ENCODE measurements at regions not wholly inside any gene's neighbourhood (a gene's known extent, or its start where the extent isn't known, plus 50 kb on each side); places are given as distances from the start of the nearest gene placed in this dataset.

DNA sequence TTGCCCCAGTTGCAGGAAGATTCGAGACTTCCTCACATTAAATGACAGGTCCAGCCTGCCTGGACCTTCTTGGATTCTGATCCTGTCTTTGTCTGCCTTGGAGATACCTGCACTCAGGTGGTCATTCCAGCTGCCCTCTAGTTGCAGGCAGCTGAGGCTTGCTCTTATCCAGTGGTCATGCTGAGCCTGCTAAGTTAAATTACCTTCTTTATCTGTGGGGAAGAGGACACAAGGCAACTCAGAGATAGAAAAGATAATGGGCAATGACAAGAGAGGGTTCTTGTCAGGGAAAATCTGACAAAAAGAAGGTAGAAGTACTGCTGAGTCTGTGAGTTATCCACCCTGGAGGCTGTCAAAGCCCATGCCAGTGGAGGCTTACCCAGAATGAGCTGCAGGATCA, 401.4 kb downstream of the MID1IP1 start:
- H3K9me3 ChIP-seq (ENCODE audit: insufficient read depth, low read depth, low read length) = no peaks in the 10 kb centered on the region
- no peaks in the 10 kb centered on the region for H3K27me3 ChIP-seq (ENCODE audit: insufficient read depth, low read length)
- H3K9ac ChIP-seq (ENCODE audit: low read depth, low read length) = no peak overlapping the region
- WGBS = 84% methylated on average over 1 of the region's 1 CpG
- H3K4me1 ChIP-seq (ENCODE audit: insufficient read depth, low read length) = no peaks in the 10 kb centered on the region
- no peaks in the 10 kb centered on the region for H3K36me3 ChIP-seq (ENCODE audit: insufficient read depth, low read length)
- H3K27ac ChIP-seq (ENCODE audit: low read depth, low read length) = no peak overlapping the region
- no peak overlapping the region for H3K4me3 ChIP-seq (ENCODE audit: low read length)

DNA sequence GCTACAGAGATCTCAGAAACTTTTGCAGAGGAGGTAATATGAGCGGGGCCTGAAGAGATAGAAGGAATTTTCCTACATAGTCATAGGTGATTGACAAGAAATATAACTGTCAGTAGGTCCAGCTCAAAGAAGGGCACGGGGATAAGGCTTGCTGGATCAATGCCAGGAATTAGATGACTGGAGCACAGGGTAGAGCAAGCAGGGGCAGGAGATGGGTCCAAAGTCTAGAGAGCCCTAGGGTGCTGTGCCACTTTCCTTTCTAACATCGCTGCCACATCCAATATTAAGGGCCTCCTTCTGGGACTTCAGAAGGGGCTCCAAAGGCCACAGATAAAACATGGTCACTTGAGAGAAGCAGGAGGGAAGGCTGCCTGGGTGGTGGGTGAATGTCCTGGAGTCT, 402.2 kb downstream of the MID1IP1 start:
- Histone ChIP-seq H3K27me3 (ENCODE audit: insufficient read depth, low read length) (no peaks in the 10 kb centered on the region), H3K36me3 (ENCODE audit: insufficient read depth, low read length) (no peaks in the 10 kb centered on the region), H3K4me1 (ENCODE audit: insufficient read depth, low read length) (no peaks in the 10 kb centered on the region), H3K9ac (ENCODE audit: low read depth, low read length) (no peak overlapping the region), H3K4me3 (ENCODE audit: low read length) (no peak overlapping the region), H3K9me3 (ENCODE audit: insufficient read depth, low read depth, low read length) (no peaks in the 10 kb centered on the region), H3K27ac (ENCODE audit: low read depth, low read length) (no peak overlapping the region)
- 98% methylated on average over 2 of the region's 3 CpGs for WGBS

DNA sequence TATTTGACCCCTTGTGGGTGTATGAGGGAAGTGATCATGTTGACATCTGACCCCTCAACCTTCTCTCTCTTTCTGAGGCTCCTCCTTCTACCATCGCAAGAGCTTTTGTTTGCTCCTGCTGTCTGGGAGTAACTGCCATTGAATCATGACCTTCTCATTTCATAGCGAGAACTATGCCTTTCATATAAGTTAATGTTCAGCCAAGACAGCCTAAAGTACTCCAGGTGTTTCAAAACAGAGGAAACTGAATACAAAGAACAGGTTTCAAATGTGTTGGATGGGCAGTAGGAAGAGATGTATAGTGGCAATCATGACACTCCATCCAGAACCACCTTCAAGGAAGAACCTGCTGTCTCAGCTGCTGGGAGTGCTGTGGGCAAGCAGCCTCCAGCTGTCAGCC, 403.1 kb downstream of the MID1IP1 start:
- no peaks in the 10 kb centered on the region for H3K27me3 ChIP-seq (ENCODE audit: insufficient read depth, low read length)
- no peak overlapping the region for H3K9ac ChIP-seq (ENCODE audit: low read depth, low read length)
- no peaks in the 10 kb centered on the region for H3K9me3 ChIP-seq (ENCODE audit: insufficient read depth, low read depth, low read length)
- no peak overlapping the region for H3K27ac ChIP-seq (ENCODE audit: low read depth, low read length)
- H3K4me3 ChIP-seq (ENCODE audit: low read length) = no peak overlapping the region
- 97% methylated on average over 2 of the region's 2 CpGs for WGBS
- no peaks in the 10 kb centered on the region for H3K4me1 ChIP-seq (ENCODE audit: insufficient read depth, low read length)
- H3K36me3 ChIP-seq (ENCODE audit: insufficient read depth, low read length) = no peaks in the 10 kb centered on the region

DNA sequence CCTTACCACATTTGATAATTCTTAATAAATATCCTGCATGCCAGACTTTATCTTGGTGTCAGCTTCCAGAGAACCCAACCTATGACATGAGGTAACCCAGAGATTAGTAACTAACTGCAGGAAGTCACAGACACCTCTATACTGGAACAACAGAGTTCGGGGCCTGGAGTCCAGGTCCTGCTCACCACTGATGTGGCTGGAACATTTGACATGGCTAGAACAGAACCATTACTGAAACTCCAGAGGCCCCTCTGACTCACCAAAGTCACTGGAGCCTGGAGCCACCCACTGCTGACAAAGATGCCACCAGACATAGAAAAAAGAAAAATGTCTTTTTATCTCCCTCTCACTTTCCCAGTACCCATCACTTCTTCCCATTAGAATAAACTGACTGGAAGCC, 403.7 kb downstream of the MID1IP1 start:
- Histone ChIP-seq H3K36me3 (ENCODE audit: insufficient read depth, low read length) (no peaks in the 10 kb centered on the region), H3K9ac (ENCODE audit: low read depth, low read length) (no peak overlapping the region), H3K4me3 (ENCODE audit: low read length) (no peak overlapping the region), H3K9me3 (ENCODE audit: insufficient read depth, low read depth, low read length) (no peaks in the 10 kb centered on the region), H3K4me1 (ENCODE audit: insufficient read depth, low read length) (no peaks in the 10 kb centered on the region), H3K27ac (ENCODE audit: low read depth, low read length) (no peak overlapping the region), H3K27me3 (ENCODE audit: insufficient read depth, low read length) (no peaks in the 10 kb centered on the region)
- whole genome bisulfite sequencing = 91% methylated on average over 1 of the region's 1 CpG

DNA sequence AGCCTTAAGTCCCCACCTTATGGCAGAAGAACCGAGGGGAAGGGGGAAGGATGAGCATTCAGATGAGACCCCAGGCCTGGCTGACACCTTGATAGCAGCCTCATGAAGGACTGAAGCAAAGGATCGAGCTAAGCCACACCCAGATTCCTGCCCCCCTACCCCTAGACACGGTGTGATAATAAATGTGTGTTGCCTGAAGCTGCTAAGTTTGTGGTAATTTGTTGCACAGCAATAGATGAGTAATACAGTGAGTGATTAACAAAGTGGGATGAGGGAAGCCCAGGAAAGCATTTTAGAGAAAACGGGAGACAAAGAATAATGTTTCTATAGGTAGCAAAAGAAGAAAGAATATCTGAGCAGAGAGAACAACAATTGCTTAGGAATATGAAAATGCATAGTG, 404.2 kb downstream of the MID1IP1 start:
- Histone ChIP-seq H3K9me3 (ENCODE audit: insufficient read depth, low read depth, low read length) (no peaks in the 10 kb centered on the region), H3K4me3 (ENCODE audit: low read length) (no peak overlapping the region), H3K4me1 (ENCODE audit: insufficient read depth, low read length) (no peaks in the 10 kb centered on the region), H3K27ac (ENCODE audit: low read depth, low read length) (no peak overlapping the region), H3K36me3 (ENCODE audit: insufficient read depth, low read length) (no peaks in the 10 kb centered on the region), H3K9ac (ENCODE audit: low read depth, low read length) (no peak overlapping the region), H3K27me3 (ENCODE audit: insufficient read depth, low read length) (no peaks in the 10 kb centered on the region)
- WGBS = 71% methylated on average over 2 of the region's 4 CpGs

DNA sequence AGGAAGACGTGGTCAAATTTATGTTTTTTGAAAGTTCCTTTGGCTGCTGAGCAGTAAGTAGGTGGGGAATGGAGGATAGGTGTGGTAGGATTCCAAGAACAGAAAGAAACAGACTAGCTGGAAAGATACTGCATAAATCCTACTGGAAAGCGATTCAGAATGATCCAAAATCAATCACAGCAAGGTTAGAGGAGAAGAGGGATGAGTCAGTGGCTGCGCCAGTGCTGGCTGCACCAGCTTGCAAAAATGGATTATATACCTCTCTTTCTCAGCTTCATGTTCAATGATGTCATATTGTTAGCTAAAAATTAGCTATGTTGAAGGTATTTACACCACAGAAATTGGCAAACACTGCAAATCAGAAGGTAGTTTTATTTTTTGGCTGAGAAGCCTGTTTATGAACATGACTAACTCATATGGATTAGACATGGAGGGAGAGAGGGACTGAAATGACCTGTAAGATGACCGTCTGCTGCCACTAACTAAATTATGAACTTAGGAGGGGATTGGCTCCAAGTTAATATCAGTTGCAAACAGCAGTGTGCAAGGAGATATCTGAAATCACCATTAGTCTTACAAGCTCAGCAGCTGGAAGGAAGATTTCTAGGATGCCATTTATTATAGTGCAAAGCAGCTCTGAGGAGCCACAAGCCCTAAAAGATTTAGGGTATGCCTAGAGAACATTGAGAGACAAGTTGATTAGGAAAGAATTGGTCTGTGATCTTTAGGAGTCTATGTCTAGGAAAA, 405.3 kb downstream of the MID1IP1 start:
- WGBS = 95% methylated on average over 3 of the region's 4 CpGs
- Histone ChIP-seq H3K9ac (ENCODE audit: low read depth, low read length) (no peak overlapping the region), H3K27me3 (ENCODE audit: insufficient read depth, low read length) (no peaks in the 10 kb centered on the region), H3K27ac (ENCODE audit: low read depth, low read length) (no peak overlapping the region), H3K4me1 (ENCODE audit: insufficient read depth, low read length) (no peaks in the 10 kb centered on the region), H3K4me3 (ENCODE audit: low read length) (no peak overlapping the region), H3K9me3 (ENCODE audit: insufficient read depth, low read depth, low read length) (no peaks in the 10 kb centered on the region), H3K36me3 (ENCODE audit: insufficient read depth, low read length) (no peaks in the 10 kb centered on the region)

DNA sequence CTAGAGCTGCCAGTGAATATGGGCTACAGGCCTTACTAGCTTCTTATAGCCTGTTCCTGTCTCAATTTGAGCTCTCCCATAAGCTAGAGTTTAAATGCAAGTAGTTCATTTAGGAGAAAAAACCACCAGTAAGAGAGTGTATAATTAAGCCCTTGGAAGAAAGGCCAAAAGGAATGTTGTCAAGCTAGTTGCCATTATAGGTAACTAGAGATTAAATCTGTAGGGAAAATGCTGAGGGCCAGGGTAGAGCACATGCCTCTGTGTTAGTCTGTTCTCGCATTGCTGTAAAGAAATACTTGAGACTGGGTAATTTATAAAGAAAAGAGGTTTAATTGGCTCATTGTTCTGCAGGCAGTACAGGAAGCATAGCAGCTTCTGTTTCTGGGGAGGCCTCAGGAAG, 410.2 kb downstream of the MID1IP1 start:
- no peak overlapping the region for H3K9ac ChIP-seq (ENCODE audit: low read depth, low read length)
- no peak overlapping the region for H3K4me3 ChIP-seq (ENCODE audit: low read length)
- no peaks in the 10 kb centered on the region for H3K36me3 ChIP-seq (ENCODE audit: insufficient read depth, low read length)
- no peaks in the 10 kb centered on the region for H3K9me3 ChIP-seq (ENCODE audit: insufficient read depth, low read depth, low read length)
- H3K4me1 ChIP-seq (ENCODE audit: insufficient read depth, low read length) = no peaks in the 10 kb centered on the region
- no peak overlapping the region for H3K27ac ChIP-seq (ENCODE audit: low read depth, low read length)
- H3K27me3 ChIP-seq (ENCODE audit: insufficient read depth, low read length) = no peaks in the 10 kb centered on the region
- WGBS = 100% methylated on average over 1 of the region's 1 CpG

DNA sequence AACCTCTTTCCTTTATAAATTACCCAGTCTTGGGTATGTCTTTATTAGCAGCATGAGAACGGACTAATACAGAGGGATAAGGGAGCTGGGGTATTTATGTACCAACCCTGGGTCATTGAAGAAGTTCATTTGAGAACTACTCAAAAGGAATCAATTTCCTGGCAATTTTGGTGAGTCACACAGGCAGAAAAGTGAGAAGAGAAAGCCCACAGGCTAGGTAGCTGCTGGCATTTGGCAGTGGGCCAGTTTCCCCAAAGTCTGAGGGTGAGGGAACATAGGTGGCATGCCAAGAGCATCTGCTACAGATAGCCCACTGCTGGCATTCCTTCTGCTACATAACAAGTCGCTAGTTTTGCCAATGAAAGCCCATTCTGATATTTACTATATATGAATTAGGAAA, 411.2 kb downstream of the MID1IP1 start:
- Histone ChIP-seq H3K36me3 (ENCODE audit: insufficient read depth, low read length) (no peaks in the 10 kb centered on the region), H3K9ac (ENCODE audit: low read depth, low read length) (no peak overlapping the region), H3K27me3 (ENCODE audit: insufficient read depth, low read length) (no peaks in the 10 kb centered on the region), H3K9me3 (ENCODE audit: insufficient read depth, low read depth, low read length) (no peaks in the 10 kb centered on the region), H3K4me1 (ENCODE audit: insufficient read depth, low read length) (no peaks in the 10 kb centered on the region), H3K4me3 (ENCODE audit: low read length) (no peak overlapping the region), H3K27ac (ENCODE audit: low read depth, low read length) (no peak overlapping the region)
- 91% methylated on average over 1 of the region's 2 CpGs for WGBS

DNA sequence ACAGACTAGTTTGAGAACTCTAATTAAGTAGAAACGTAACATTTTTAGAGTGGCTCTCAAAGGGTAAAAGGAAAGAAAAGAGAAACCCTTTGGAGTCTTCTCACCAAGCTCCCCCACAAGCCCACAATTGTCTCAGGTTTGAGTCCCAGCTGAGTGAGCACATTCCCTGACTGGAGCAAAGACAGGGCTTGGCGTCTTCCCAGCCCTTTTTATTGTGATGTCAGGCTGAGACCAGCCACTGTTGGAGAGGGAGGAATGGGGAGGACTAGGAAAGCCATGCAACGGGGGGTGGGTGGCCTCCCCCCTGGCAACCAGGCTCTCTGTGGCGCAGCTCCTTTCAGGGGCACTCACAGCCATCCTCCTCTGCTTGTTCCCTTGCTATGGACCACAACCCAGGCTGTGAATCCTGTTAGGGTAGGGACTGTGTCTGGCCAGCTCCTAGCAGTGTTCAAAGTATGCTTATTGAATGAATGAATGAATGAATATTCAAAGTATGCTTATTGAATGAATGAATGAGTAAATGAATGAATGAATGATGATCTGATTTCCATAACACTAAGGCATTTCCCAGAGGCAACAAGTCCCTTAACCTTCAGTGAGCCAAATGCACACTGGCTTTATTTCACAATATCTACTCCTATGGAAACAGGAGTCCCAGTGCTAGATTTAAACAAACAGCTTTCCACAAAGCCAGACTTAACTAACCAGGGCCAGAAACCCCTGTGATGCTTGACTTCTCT, 413.3 kb downstream of the MID1IP1 start:
- Histone ChIP-seq H3K4me1 (ENCODE audit: insufficient read depth, low read length) (no peaks in the 10 kb centered on the region), H3K9ac (ENCODE audit: low read depth, low read length) (no peak overlapping the region), H3K27me3 (ENCODE audit: insufficient read depth, low read length) (no peaks in the 10 kb centered on the region), H3K9me3 (ENCODE audit: insufficient read depth, low read depth, low read length) (no peaks in the 10 kb centered on the region), H3K36me3 (ENCODE audit: insufficient read depth, low read length) (no peaks in the 10 kb centered on the region), H3K4me3 (ENCODE audit: low read length) (no peak overlapping the region), H3K27ac (ENCODE audit: low read depth, low read length) (no peak overlapping the region)
- 69% methylated on average over 2 of the region's 4 CpGs for WGBS

DNA sequence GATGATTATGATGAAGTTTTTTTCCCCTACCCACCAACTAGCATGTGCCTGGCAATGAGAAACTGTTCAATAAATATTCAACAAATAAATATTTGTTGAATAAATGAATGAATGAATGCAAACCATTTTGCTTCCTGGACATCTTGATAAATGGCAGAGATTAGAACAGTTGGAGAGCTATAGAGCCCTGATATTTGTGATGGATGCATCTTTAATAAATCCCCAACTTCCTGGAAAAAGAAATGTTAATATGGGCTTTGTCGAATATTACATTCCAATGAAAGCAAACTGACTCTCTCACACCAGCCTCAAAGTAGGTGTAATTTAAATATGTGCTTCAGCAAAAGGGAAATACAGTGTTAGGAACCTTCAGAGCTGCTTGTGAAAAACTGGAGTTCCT, 419.7 kb downstream of the MID1IP1 start:
- no peaks in the 10 kb centered on the region for H3K36me3 ChIP-seq (ENCODE audit: insufficient read depth, low read length)
- WGBS = no CpG with 5 or more reads among the region's 1 CpG
- H3K27me3 ChIP-seq (ENCODE audit: insufficient read depth, low read length) = no peaks in the 10 kb centered on the region
- no peaks in the 10 kb centered on the region for H3K4me1 ChIP-seq (ENCODE audit: insufficient read depth, low read length)
- H3K9ac ChIP-seq (ENCODE audit: low read depth, low read length) = no peak overlapping the region
- H3K27ac ChIP-seq (ENCODE audit: low read depth, low read length) = no peak overlapping the region
- no peaks in the 10 kb centered on the region for H3K9me3 ChIP-seq (ENCODE audit: insufficient read depth, low read depth, low read length)
- H3K4me3 ChIP-seq (ENCODE audit: low read length) = no peak overlapping the region

DNA sequence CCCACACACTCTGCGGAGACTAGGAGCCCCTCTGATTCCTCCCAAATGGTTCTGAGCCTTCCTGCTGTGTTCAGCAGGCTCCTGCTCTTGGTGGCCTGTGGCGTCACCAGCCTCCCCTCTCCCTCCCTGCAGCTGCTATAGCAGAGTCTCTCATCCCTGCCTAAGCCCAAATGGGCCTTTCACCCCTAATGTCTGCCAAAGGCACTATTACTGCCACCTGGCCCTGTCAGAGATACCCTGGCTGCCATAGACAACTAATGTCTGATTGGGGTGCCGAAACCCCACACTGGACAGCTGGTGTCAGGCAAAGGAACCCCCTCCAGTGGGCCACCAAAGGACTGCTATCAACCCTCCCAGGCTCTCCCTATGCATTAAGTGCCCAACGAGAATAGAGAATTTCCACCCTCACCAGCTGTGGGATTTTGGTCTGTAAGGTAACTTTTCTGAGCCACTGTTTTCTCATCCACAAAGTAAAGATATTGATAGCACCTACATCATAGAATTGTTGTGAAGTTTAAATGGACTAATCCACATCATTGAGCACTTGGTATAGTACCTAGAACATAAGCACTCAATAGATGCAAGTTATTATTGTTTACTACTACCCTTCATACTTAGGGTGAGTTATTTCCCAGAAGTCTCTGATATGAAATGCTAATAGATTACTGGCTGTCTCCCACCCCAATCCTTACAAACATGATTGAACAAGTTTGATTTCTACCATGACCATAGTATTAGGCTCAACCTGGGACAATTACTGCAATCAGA, 421.3 kb downstream of the MID1IP1 start:
- no peaks in the 10 kb centered on the region for H3K27me3 ChIP-seq (ENCODE audit: insufficient read depth, low read length)
- H3K27ac ChIP-seq (ENCODE audit: low read depth, low read length) = no peak overlapping the region
- H3K4me1 ChIP-seq (ENCODE audit: insufficient read depth, low read length) = no peaks in the 10 kb centered on the region
- no peaks in the 10 kb centered on the region for H3K9me3 ChIP-seq (ENCODE audit: insufficient read depth, low read depth, low read length)
- H3K36me3 ChIP-seq (ENCODE audit: insufficient read depth, low read length) = no peaks in the 10 kb centered on the region
- H3K4me3 ChIP-seq (ENCODE audit: low read length) = no peak overlapping the region
- H3K9ac ChIP-seq (ENCODE audit: low read depth, low read length) = no peak overlapping the region
- 80% methylated on average over 3 of the region's 4 CpGs for WGBS

Data from HUES64 (cell line).